WTC11 (cell line): ENCODE measurements at regions not wholly inside any gene's neighbourhood (a gene's known extent, or its start where the extent isn't known, plus 50 kb on each side); places are given as distances from the start of the nearest gene placed in this dataset.

Experiments
- ATAC-seq: fragments of 200-7000 bp; cut with Tn5 transposase; 2 replicates; pipeline ENCODE4 v1.10.0; 2021; ENCODE audit warnings: mild to moderate bottlenecking, moderate library complexity
- CTCF ChIA-PET: fragments of 300-600 bp; sonication (Branson Sonifier 250); formaldehyde crosslinking; loops from one replicate; lab custom pipeline; 2021; ENCODE audit warnings: antibody characterized with exemption; lab: Charles Lee
- POLR2A ChIA-PET: fragments of 350-600 bp; sonication (Branson Sonifier 250); formaldehyde crosslinking; loops from one replicate; lab custom pipeline; 2021; ENCODE audit warnings: antibody characterized with exemption; lab: Charles Lee
- DNase-seq: peaks from one replicate; pipeline ENCODE4 v3.0.0; 2021; ENCODE audit warnings: low spot score
- H3K27ac Mint-ChIP-seq: 2 replicates; pipeline ENCODE4 v1.8.0; 2021; ENCODE audit warnings: mixed read lengths
- H3K27me3 Mint-ChIP-seq: 2 replicates; pipeline ENCODE4 v1.8.0; 2021; ENCODE audit warnings: low read depth, mild to moderate bottlenecking, moderate library complexity, mixed read lengths
- H3K36me3 Mint-ChIP-seq: 2 replicates; pipeline ENCODE4 v1.8.0; 2021; ENCODE audit warnings: mixed read lengths
- H3K4me1 Mint-ChIP-seq: 2 replicates; pipeline ENCODE4 v1.8.0; 2022; ENCODE audit warnings: mixed read lengths
- H3K4me3 Mint-ChIP-seq: 2 replicates; pipeline ENCODE4 v1.8.0; 2021; ENCODE audit warnings: mild to moderate bottlenecking, moderate library complexity, mixed read lengths
- H3K9me3 Mint-ChIP-seq: 2 replicates; pipeline ENCODE4 v1.8.0; 2021; ENCODE audit warnings: mixed read lengths
- ESRRA ChIP-seq: sonication (generic); formaldehyde crosslinking; IDR thresholded peaks from 2 replicates; pipeline ENCODE4 v1.8.1; 2022; ENCODE audit warnings: mild to moderate bottlenecking, missing genetic modification reagents, borderline replicate concordance
- FOXJ3 ChIP-seq: sonication (generic); formaldehyde crosslinking; IDR thresholded peaks from 2 replicates; pipeline ENCODE4 v1.9.0; 2021; ENCODE audit warnings: missing genetic modification reagents, mild to moderate bottlenecking, borderline replicate concordance
- FOXK1 ChIP-seq: sonication (generic); formaldehyde crosslinking; IDR thresholded peaks from 2 replicates; pipeline ENCODE4 v1.8.0; 2022; ENCODE audit warnings: mild to moderate bottlenecking, moderate library complexity, missing genetic modification reagents
- GRHL2 ChIP-seq: fragments of 250-450 bp; sonication (Bioruptor Pico); IDR thresholded peaks from 2 replicates; pipeline ENCODE4 v1.8.0; 2022; ENCODE audit warnings: mild to moderate bottlenecking, moderate library complexity; ENCODE audit not compliant: insufficient replicate concordance, severe bottlenecking
- NFATC4 ChIP-seq: fragments of 250-450 bp; sonication (Bioruptor Pico); IDR thresholded peaks from 2 replicates; pipeline ENCODE4 v1.9.0; 2021; ENCODE audit warnings: mild to moderate bottlenecking
- NR3C1 ChIP-seq: sonication (generic); formaldehyde crosslinking; conservative IDR thresholded peaks from 2 replicates; pipeline ENCODE4 v1.8.1; 2023; ENCODE audit warnings: low read depth, mild to moderate bottlenecking, missing genetic modification reagents
- SMAD4 ChIP-seq: sonication (generic); formaldehyde crosslinking; IDR thresholded peaks from 2 replicates; pipeline ENCODE4 v1.8.0; 2022; ENCODE audit warnings: mild to moderate bottlenecking, missing genetic modification reagents
- SOX15 ChIP-seq: fragments of 250-450 bp; sonication (Bioruptor Pico); IDR thresholded peaks from 2 replicates; pipeline ENCODE4 v1.9.0; 2021; ENCODE audit warnings: mild to moderate bottlenecking
- TEAD1 ChIP-seq: sonication (generic); formaldehyde crosslinking; IDR thresholded peaks from 2 replicates; pipeline ENCODE4 v1.8.0; 2022; ENCODE audit warnings: mild to moderate bottlenecking, missing genetic modification reagents
- ZNF219 ChIP-seq: sonication (generic); formaldehyde crosslinking; IDR thresholded peaks from 2 replicates; pipeline ENCODE4 v1.8.0; 2023; ENCODE audit warnings: missing genetic modification reagents, mild to moderate bottlenecking, borderline replicate concordance
- ZNF396 ChIP-seq: fragments of 250-450 bp; sonication (Bioruptor Pico); IDR thresholded peaks from 2 replicates; pipeline ENCODE4 v1.8.0; 2021; ENCODE audit warnings: mild to moderate bottlenecking, moderate library complexity, borderline replicate concordance
- ZNF416 ChIP-seq: fragments of 250-450 bp; sonication (Bioruptor Pico); IDR thresholded peaks from 2 replicates; pipeline ENCODE4 v1.9.0; 2021; ENCODE audit warnings: mild to moderate bottlenecking, inconsistent platforms
- ZNF423 ChIP-seq: fragments of 250-450 bp; sonication (Bioruptor Pico); IDR thresholded peaks from 2 replicates; pipeline ENCODE4 v2.1.2; 2022; ENCODE audit warnings: mild to moderate bottlenecking, moderate library complexity
- TF ChIP-seq, protein P1 (sequence below): sonication (generic); formaldehyde crosslinking; conservative IDR thresholded peaks from 2 replicates; pipeline ENCODE4 v1.8.1; 2023; ENCODE audit warnings: mild to moderate bottlenecking, low read depth, missing genetic modification reagents, moderate library complexity
- TF ChIP-seq, protein P2 (sequence below): fragments of 250-450 bp; sonication (Bioruptor Pico); IDR thresholded peaks from 2 replicates; pipeline ENCODE4 v1.9.0; 2021; ENCODE audit warnings: mild to moderate bottlenecking
- TF ChIP-seq, protein P3 (sequence below): sonication (generic); formaldehyde crosslinking; IDR thresholded peaks from 2 replicates; pipeline ENCODE4 v1.8.1; 2023; ENCODE audit warnings: mild to moderate bottlenecking, missing genetic modification reagents
- TF ChIP-seq, protein P4 (sequence below): sonication (generic); formaldehyde crosslinking; IDR thresholded peaks from 2 replicates; pipeline ENCODE4 v1.8.0; 2023; ENCODE audit warnings: missing genetic modification reagents, mild to moderate bottlenecking, borderline replicate concordance
- TF ChIP-seq, protein P5 (sequence below): sonication (generic); formaldehyde crosslinking; IDR thresholded peaks from 2 replicates; pipeline ENCODE4 v1.8.1; 2022; ENCODE audit warnings: low read depth, mild to moderate bottlenecking, moderate library complexity, missing genetic modification reagents, borderline replicate concordance
- TF ChIP-seq, protein P6 (sequence below): sonication (generic); formaldehyde crosslinking; IDR thresholded peaks from 2 replicates; pipeline ENCODE4 v1.8.0; 2022; ENCODE audit warnings: missing genetic modification reagents

DNA sequence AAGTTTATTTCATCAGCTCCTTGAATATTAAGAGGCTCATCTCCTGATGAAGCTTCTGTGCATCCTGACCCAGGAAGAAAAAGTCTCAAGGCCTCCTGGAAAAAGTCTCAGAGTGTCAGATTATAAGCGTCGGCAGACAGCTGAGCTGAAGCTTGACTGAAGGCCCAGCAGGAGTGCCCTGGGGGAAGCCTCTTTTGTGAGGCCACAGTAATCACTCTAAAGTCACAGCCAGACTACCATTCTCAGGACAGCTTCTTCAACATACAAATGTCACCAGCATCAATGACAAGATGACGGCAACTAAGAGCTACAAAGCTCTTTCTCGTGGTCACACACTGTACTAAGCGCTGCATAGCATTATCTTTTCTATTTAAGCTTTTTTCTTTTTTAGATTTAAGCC, 72.7 kb upstream of the LRRN1 start:
- Mint-ChIP-seq H3K27me3 (no peaks in the 10 kb centered on the region), H3K27ac (no peak overlapping the region)
- POLR2A ChIA-PET, result no interaction called here

More for the DNA sequence above, 72.7 kb upstream of the LRRN1 start:
- Mint-ChIP-seq H3K4me3 (no peak overlapping the region), H3K4me1 (no peaks in the 10 kb centered on the region), H3K36me3 (peaks cover 7% of the 10 kb centered on the region), H3K9me3 (peaks cover 32% of the 10 kb centered on the region)
- CTCF ChIA-PET, result no interaction called here
- TF ChIP-seq, protein P1, sequence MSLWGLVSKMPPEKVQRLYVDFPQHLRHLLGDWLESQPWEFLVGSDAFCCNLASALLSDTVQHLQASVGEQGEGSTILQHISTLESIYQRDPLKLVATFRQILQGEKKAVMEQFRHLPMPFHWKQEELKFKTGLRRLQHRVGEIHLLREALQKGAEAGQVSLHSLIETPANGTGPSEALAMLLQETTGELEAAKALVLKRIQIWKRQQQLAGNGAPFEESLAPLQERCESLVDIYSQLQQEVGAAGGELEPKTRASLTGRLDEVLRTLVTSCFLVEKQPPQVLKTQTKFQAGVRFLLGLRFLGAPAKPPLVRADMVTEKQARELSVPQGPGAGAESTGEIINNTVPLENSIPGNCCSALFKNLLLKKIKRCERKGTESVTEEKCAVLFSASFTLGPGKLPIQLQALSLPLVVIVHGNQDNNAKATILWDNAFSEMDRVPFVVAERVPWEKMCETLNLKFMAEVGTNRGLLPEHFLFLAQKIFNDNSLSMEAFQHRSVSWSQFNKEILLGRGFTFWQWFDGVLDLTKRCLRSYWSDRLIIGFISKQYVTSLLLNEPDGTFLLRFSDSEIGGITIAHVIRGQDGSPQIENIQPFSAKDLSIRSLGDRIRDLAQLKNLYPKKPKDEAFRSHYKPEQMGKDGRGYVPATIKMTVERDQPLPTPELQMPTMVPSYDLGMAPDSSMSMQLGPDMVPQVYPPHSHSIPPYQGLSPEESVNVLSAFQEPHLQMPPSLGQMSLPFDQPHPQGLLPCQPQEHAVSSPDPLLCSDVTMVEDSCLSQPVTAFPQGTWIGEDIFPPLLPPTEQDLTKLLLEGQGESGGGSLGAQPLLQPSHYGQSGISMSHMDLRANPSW, result no peak
- TF ChIP-seq NFATC4 (CRISPR knock-in tag) (no peak), ZNF423 (CRISPR knock-in tag) (no peak), ESRRA (CRISPR knock-in tag) (no peak), ZNF416 (CRISPR knock-in tag) (no peak), NR3C1 (CRISPR knock-in tag) (no peak), FOXJ3 (no peak), GRHL2 (CRISPR knock-in tag) (no peak), ZNF219 (CRISPR knock-in tag) (no peak), SOX15 (CRISPR knock-in tag) (no peak), TEAD1 (no peak), SMAD4 (CRISPR knock-in tag) (no peak), FOXK1 (CRISPR knock-in tag) (no peak), ZNF396 (CRISPR knock-in tag) (no peak)
- TF ChIP-seq, protein P2, sequence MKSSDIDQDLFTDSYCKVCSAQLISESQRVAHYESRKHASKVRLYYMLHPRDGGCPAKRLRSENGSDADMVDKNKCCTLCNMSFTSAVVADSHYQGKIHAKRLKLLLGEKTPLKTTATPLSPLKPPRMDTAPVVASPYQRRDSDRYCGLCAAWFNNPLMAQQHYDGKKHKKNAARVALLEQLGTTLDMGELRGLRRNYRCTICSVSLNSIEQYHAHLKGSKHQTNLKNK (CRISPR knock-in tag), result no peak
- TF ChIP-seq, protein P3, sequence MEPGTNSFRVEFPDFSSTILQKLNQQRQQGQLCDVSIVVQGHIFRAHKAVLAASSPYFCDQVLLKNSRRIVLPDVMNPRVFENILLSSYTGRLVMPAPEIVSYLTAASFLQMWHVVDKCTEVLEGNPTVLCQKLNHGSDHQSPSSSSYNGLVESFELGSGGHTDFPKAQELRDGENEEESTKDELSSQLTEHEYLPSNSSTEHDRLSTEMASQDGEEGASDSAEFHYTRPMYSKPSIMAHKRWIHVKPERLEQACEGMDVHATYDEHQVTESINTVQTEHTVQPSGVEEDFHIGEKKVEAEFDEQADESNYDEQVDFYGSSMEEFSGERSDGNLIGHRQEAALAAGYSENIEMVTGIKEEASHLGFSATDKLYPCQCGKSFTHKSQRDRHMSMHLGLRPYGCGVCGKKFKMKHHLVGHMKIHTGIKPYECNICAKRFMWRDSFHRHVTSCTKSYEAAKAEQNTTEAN (CRISPR knock-in tag), result no peak
- TF ChIP-seq, protein P4, sequence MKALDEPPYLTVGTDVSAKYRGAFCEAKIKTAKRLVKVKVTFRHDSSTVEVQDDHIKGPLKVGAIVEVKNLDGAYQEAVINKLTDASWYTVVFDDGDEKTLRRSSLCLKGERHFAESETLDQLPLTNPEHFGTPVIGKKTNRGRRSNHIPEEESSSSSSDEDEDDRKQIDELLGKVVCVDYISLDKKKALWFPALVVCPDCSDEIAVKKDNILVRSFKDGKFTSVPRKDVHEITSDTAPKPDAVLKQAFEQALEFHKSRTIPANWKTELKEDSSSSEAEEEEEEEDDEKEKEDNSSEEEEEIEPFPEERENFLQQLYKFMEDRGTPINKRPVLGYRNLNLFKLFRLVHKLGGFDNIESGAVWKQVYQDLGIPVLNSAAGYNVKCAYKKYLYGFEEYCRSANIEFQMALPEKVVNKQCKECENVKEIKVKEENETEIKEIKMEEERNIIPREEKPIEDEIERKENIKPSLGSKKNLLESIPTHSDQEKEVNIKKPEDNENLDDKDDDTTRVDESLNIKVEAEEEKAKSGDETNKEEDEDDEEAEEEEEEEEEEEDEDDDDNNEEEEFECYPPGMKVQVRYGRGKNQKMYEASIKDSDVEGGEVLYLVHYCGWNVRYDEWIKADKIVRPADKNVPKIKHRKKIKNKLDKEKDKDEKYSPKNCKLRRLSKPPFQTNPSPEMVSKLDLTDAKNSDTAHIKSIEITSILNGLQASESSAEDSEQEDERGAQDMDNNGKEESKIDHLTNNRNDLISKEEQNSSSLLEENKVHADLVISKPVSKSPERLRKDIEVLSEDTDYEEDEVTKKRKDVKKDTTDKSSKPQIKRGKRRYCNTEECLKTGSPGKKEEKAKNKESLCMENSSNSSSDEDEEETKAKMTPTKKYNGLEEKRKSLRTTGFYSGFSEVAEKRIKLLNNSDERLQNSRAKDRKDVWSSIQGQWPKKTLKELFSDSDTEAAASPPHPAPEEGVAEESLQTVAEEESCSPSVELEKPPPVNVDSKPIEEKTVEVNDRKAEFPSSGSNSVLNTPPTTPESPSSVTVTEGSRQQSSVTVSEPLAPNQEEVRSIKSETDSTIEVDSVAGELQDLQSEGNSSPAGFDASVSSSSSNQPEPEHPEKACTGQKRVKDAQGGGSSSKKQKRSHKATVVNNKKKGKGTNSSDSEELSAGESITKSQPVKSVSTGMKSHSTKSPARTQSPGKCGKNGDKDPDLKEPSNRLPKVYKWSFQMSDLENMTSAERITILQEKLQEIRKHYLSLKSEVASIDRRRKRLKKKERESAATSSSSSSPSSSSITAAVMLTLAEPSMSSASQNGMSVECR (CRISPR knock-in tag), result no peak
- TF ChIP-seq, protein P5, sequence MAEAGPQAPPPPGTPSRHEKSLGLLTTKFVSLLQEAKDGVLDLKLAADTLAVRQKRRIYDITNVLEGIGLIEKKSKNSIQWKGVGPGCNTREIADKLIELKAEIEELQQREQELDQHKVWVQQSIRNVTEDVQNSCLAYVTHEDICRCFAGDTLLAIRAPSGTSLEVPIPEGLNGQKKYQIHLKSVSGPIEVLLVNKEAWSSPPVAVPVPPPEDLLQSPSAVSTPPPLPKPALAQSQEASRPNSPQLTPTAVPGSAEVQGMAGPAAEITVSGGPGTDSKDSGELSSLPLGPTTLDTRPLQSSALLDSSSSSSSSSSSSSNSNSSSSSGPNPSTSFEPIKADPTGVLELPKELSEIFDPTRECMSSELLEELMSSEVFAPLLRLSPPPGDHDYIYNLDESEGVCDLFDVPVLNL (CRISPR knock-in tag), result no peak
- TF ChIP-seq, protein P6, sequence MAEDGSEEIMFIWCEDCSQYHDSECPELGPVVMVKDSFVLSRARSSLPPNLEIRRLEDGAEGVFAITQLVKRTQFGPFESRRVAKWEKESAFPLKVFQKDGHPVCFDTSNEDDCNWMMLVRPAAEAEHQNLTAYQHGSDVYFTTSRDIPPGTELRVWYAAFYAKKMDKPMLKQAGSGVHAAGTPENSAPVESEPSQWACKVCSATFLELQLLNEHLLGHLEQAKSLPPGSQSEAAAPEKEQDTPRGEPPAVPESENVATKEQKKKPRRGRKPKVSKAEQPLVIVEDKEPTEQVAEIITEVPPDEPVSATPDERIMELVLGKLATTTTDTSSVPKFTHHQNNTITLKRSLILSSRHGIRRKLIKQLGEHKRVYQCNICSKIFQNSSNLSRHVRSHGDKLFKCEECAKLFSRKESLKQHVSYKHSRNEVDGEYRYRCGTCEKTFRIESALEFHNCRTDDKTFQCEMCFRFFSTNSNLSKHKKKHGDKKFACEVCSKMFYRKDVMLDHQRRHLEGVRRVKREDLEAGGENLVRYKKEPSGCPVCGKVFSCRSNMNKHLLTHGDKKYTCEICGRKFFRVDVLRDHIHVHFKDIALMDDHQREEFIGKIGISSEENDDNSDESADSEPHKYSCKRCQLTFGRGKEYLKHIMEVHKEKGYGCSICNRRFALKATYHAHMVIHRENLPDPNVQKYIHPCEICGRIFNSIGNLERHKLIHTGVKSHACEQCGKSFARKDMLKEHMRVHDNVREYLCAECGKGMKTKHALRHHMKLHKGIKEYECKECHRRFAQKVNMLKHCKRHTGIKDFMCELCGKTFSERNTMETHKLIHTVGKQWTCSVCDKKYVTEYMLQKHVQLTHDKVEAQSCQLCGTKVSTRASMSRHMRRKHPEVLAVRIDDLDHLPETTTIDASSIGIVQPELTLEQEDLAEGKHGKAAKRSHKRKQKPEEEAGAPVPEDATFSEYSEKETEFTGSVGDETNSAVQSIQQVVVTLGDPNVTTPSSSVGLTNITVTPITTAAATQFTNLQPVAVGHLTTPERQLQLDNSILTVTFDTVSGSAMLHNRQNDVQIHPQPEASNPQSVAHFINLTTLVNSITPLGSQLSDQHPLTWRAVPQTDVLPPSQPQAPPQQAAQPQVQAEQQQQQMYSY (CRISPR knock-in tag), result no peak
- no peak for DNase-seq
- no peak for ATAC-seq
